Chondrocyte (in vitro differentiated cells): ENCODE measurements at regions not wholly inside any gene's neighbourhood (a gene's known extent, or its start where the extent isn't known, plus 50 kb on each side); places are given as distances from the start of the nearest gene placed in this dataset.

ENCODE experiments used
- DNase-seq: peaks from one replicate; pipeline ENCODE4 v3.0.0; 2021; ENCODE audit warnings: mixed read lengths, low spot score
- H3K27ac Mint-ChIP-seq: one replicate; pipeline ENCODE4 v1.8.0; 2021; ENCODE audit warnings: mild to moderate bottlenecking, moderate library complexity, mixed read lengths; ENCODE audit not compliant: unreplicated experiment
- H3K27me3 Mint-ChIP-seq: 2 replicates; pipeline ENCODE4 v1.8.0; 2021; ENCODE audit warnings: low read depth, mixed read lengths
- H3K36me3 Mint-ChIP-seq: 2 replicates; pipeline ENCODE4 v1.8.0; 2021; ENCODE audit warnings: low read depth, mixed read lengths
- H3K4me1 Mint-ChIP-seq: 2 replicates; pipeline ENCODE4 v1.8.0; 2021; ENCODE audit warnings: low read depth, mild to moderate bottlenecking, mixed read lengths
- H3K4me3 Mint-ChIP-seq: one replicate; pipeline ENCODE4 v1.8.0; 2021; ENCODE audit warnings: mild to moderate bottlenecking, moderate library complexity, mixed read lengths; ENCODE audit not compliant: unreplicated experiment
- H3K9me3 Mint-ChIP-seq: 2 replicates; pipeline ENCODE4 v1.8.0; 2021; ENCODE audit warnings: low read depth, mixed read lengths
- CTCF ChIP-seq: fragments of 200-600 bp; sonication (generic); IDR thresholded peaks from 2 replicates; pipeline ENCODE4 v1.5.0; 2021; ENCODE audit warnings: antibody characterized with exemption, mild to moderate bottlenecking, moderate library complexity

- H3K27ac Mint-ChIP-seq: no peak overlapping the region
- H3K36me3 Mint-ChIP-seq: no peaks in the 10 kb centered on the region
- H3K4me3 Mint-ChIP-seq: no peak overlapping the region
- H3K4me1 Mint-ChIP-seq: no peaks in the 10 kb centered on the region
- no peak for DNase-seq
- peaks cover 20% of the 10 kb centered on the region for H3K27me3 Mint-ChIP-seq
- peak; percentile 76 for TF ChIP-seq CTCF
- H3K9me3 Mint-ChIP-seq: no peaks in the 10 kb centered on the region
These were observed 210.0 kb downstream of the B3GLCT start for GRCh38 chr13:31409678-31410356.

GRCh38 chr13:31413516-31413915, 213.7 kb downstream of the B3GLCT start:
- no peak for TF ChIP-seq CTCF
- Mint-ChIP-seq H3K4me1 (no peaks in the 10 kb centered on the region), H3K27me3 (peaks cover 26% of the 10 kb centered on the region), H3K4me3 (no peak overlapping the region), H3K9me3 (no peaks in the 10 kb centered on the region), H3K27ac (no peak overlapping the region), H3K36me3 (peaks cover 2% of the 10 kb centered on the region)
- no peak for DNase-seq

- H3K4me1 Mint-ChIP-seq: no peaks in the 10 kb centered on the region
- H3K27me3 Mint-ChIP-seq: peaks cover 38% of the 10 kb centered on the region
- H3K9me3 Mint-ChIP-seq: no peaks in the 10 kb centered on the region
- DNase-seq: no peak
- H3K36me3 Mint-ChIP-seq: peaks cover 2% of the 10 kb centered on the region
- no peak for TF ChIP-seq CTCF
- H3K27ac Mint-ChIP-seq: no peak overlapping the region
- no peak overlapping the region for H3K4me3 Mint-ChIP-seq
These were observed 216.3 kb downstream of the B3GLCT start for GRCh38 chr13:31416066-31416465.

GRCh38 chr13:31418186-31418585, 218.4 kb downstream of the B3GLCT start:
- H3K4me1 Mint-ChIP-seq: no peaks in the 10 kb centered on the region
- peaks cover 2% of the 10 kb centered on the region for H3K36me3 Mint-ChIP-seq
- H3K27me3 Mint-ChIP-seq: peaks cover 35% of the 10 kb centered on the region
- H3K4me3 Mint-ChIP-seq: no peak overlapping the region
- H3K27ac Mint-ChIP-seq: no peak overlapping the region
- H3K9me3 Mint-ChIP-seq: no peaks in the 10 kb centered on the region
- no peak for TF ChIP-seq CTCF
- DNase-seq: no peak

- Mint-ChIP-seq H3K4me1 (no peaks in the 10 kb centered on the region), H3K36me3 (no peaks in the 10 kb centered on the region), H3K4me3 (no peak overlapping the region), H3K27ac (no peak overlapping the region), H3K27me3 (peaks cover 28% of the 10 kb centered on the region), H3K9me3 (no peaks in the 10 kb centered on the region)
- TF ChIP-seq CTCF: no peak
- no peak for DNase-seq
These were observed 222.0 kb downstream of the B3GLCT start for GRCh38 chr13:31421756-31422155.
